Activated CD4-positive, alpha-beta T cell treated with anti-CD3 and anti-CD28 coated beads, Interleukin-2, amount 10 ng/mL, durations not matched to agents 7 days and 5 days (primary cell): ENCODE measurements at regions not wholly inside any gene's neighbourhood (a gene's known extent, or its start where the extent isn't known, plus 50 kb on each side); places are given as distances from the start of the nearest gene placed in this dataset.
"Not testable (repeated sequence)": the region's sequence is repeated elsewhere in the genome, so short reads cannot be mapped to it uniquely, and the experiment has no call there.

ENCODE experiments used
- CTCF ChIA-PET: fragments of 350-600 bp; sonication (Branson Sonifier 250); formaldehyde crosslinking; loops from one replicate; lab custom pipeline; 2021; ENCODE audit warnings: antibody characterized with exemption; lab: Charles Lee
- POLR2A ChIA-PET: fragments of 350-600 bp; sonication (Branson Sonifier 250); formaldehyde crosslinking; loops from one replicate; lab custom pipeline; 2021; ENCODE audit warnings: antibody characterized with exemption; lab: Charles Lee
- DNase-seq: peaks from one replicate; pipeline ENCODE4 v3.0.0-alpha.2; 2020
- H3K27ac Mint-ChIP-seq: one replicate; pipeline ENCODE4 v1.8.0; 2021; ENCODE audit warnings: mild to moderate bottlenecking, moderate library complexity, mixed read lengths
- H3K27me3 Mint-ChIP-seq: one replicate; pipeline ENCODE4 v1.8.0; 2021; ENCODE audit warnings: mixed read lengths
- H3K36me3 Mint-ChIP-seq: one replicate; pipeline ENCODE4 v1.8.0; 2021; ENCODE audit warnings: low read depth, mixed read lengths
- H3K4me1 Mint-ChIP-seq: one replicate; pipeline ENCODE4 v1.8.0; 2021; ENCODE audit warnings: mixed read lengths
- H3K4me3 Mint-ChIP-seq: one replicate; pipeline ENCODE4 v1.8.0; 2021; ENCODE audit warnings: mild to moderate bottlenecking, moderate library complexity, mixed read lengths
- H3K9me3 Mint-ChIP-seq: one replicate; pipeline ENCODE4 v1.8.0; 2021; ENCODE audit warnings: mixed read lengths

- ChIA-PET POLR2A (no interaction called here), CTCF (no interaction called here)
- no peaks in the 10 kb centered on the region for H3K4me1 Mint-ChIP-seq
- no peak for DNase-seq
- H3K27me3 Mint-ChIP-seq = no peaks in the 10 kb centered on the region
- no peaks in the 10 kb centered on the region for H3K9me3 Mint-ChIP-seq
- H3K36me3 Mint-ChIP-seq = no peaks in the 10 kb centered on the region
- no peak overlapping the region for H3K4me3 Mint-ChIP-seq
- no peak overlapping the region for H3K27ac Mint-ChIP-seq
Measured at GRCh38 chrX:94686071-94686470, 1012.1 kb downstream of the FAM133A start.

- H3K27ac Mint-ChIP-seq = no peak overlapping the region
- no peaks in the 10 kb centered on the region for H3K4me1 Mint-ChIP-seq
- POLR2A ChIA-PET = no interaction called here
- CTCF ChIA-PET = no interaction called here
- H3K9me3 Mint-ChIP-seq = no peaks in the 10 kb centered on the region
- H3K27me3 Mint-ChIP-seq = no peaks in the 10 kb centered on the region
- DNase-seq = no peak
- no peaks in the 10 kb centered on the region for H3K36me3 Mint-ChIP-seq
- H3K4me3 Mint-ChIP-seq = no peak overlapping the region
Measured at GRCh38 chrX:94695910-94696309, 1021.9 kb downstream of the FAM133A start.

- H3K27ac Mint-ChIP-seq, CTCF ChIA-PET, POLR2A ChIA-PET, H3K4me1 Mint-ChIP-seq, H3K27me3 Mint-ChIP-seq, H3K36me3 Mint-ChIP-seq, H3K4me3 Mint-ChIP-seq, DNase-seq, H3K9me3 Mint-ChIP-seq: not testable (repeated sequence)
Measured at GRCh38 chrX:94704348-94705256, 1030.6 kb downstream of the FAM133A start.

- H3K4me1 Mint-ChIP-seq = no peaks in the 10 kb centered on the region
- H3K9me3 Mint-ChIP-seq = no peaks in the 10 kb centered on the region
- no peaks in the 10 kb centered on the region for H3K27me3 Mint-ChIP-seq
- no peak overlapping the region for H3K4me3 Mint-ChIP-seq
- ChIA-PET POLR2A (no interaction called here), CTCF (no interaction called here)
- no peaks in the 10 kb centered on the region for H3K36me3 Mint-ChIP-seq
- no peak overlapping the region for H3K27ac Mint-ChIP-seq
- DNase-seq = no peak
Measured at GRCh38 chrX:94721386-94721785, 1047.4 kb downstream of the FAM133A start.

- H3K9me3 Mint-ChIP-seq = no peaks in the 10 kb centered on the region
- DNase-seq = no peak
- no peak overlapping the region for H3K27ac Mint-ChIP-seq
- no peaks in the 10 kb centered on the region for H3K27me3 Mint-ChIP-seq
- H3K36me3 Mint-ChIP-seq = no peaks in the 10 kb centered on the region
- H3K4me3 Mint-ChIP-seq = no peak overlapping the region
- CTCF ChIA-PET = no interaction called here
- H3K4me1 Mint-ChIP-seq = no peaks in the 10 kb centered on the region
- POLR2A ChIA-PET = no interaction called here
Measured at GRCh38 chrX:94722578-94722977, 1048.6 kb downstream of the FAM133A start.

GRCh38 chrX:94742772-94743171, 1068.8 kb downstream of the FAM133A start:
- ChIA-PET CTCF (no interaction called here), POLR2A (no interaction called here)
- DNase-seq = no peak
- Mint-ChIP-seq H3K4me1 (peaks cover 7% of the 10 kb centered on the region), H3K36me3 (no peaks in the 10 kb centered on the region), H3K9me3 (no peaks in the 10 kb centered on the region), H3K4me3 (no peak overlapping the region), H3K27ac (no peak overlapping the region), H3K27me3 (no peaks in the 10 kb centered on the region)

- ChIA-PET CTCF (no interaction called here), POLR2A (no interaction called here)
- H3K36me3 Mint-ChIP-seq = no peaks in the 10 kb centered on the region
- no peak overlapping the region for H3K27ac Mint-ChIP-seq
- H3K4me3 Mint-ChIP-seq = no peak overlapping the region
- DNase-seq = peak; percentile 9
- H3K27me3 Mint-ChIP-seq = no peaks in the 10 kb centered on the region
- H3K9me3 Mint-ChIP-seq = no peaks in the 10 kb centered on the region
- peaks cover 7% of the 10 kb centered on the region for H3K4me1 Mint-ChIP-seq
Measured at GRCh38 chrX:94743478-94743877, 1069.5 kb downstream of the FAM133A start.

- peaks cover 7% of the 10 kb centered on the region for H3K4me1 Mint-ChIP-seq
- no peaks in the 10 kb centered on the region for H3K27me3 Mint-ChIP-seq
- H3K36me3 Mint-ChIP-seq = no peaks in the 10 kb centered on the region
- ChIA-PET POLR2A (no interaction called here), CTCF (no interaction called here)
- no peak overlapping the region for H3K27ac Mint-ChIP-seq
- no peak overlapping the region for H3K4me3 Mint-ChIP-seq
- DNase-seq = no peak
- no peaks in the 10 kb centered on the region for H3K9me3 Mint-ChIP-seq
Measured at GRCh38 chrX:94744786-94745185, 1070.8 kb downstream of the FAM133A start.

GRCh38 chrX:94751611-94752010, 1077.6 kb downstream of the FAM133A start:
- CTCF ChIA-PET = no interaction called here
- Mint-ChIP-seq H3K27me3 (no peaks in the 10 kb centered on the region), H3K27ac (no peak overlapping the region), H3K36me3 (no peaks in the 10 kb centered on the region), H3K9me3 (no peaks in the 10 kb centered on the region), H3K4me1 (no peaks in the 10 kb centered on the region), H3K4me3 (no peak overlapping the region)
- POLR2A ChIA-PET = no interaction called here
- no peak for DNase-seq

- Mint-ChIP-seq H3K9me3 (no peaks in the 10 kb centered on the region), H3K27me3 (no peaks in the 10 kb centered on the region), H3K4me1 (no peaks in the 10 kb centered on the region), H3K36me3 (no peaks in the 10 kb centered on the region), H3K4me3 (no peak overlapping the region), H3K27ac (no peak overlapping the region)
- POLR2A ChIA-PET = no interaction called here
- no peak for DNase-seq
- CTCF ChIA-PET = no interaction called here
Measured at GRCh38 chrX:94752434-94753169, 1078.6 kb downstream of the FAM133A start.

GRCh38 chrX:94758130-94758529, 1084.1 kb downstream of the FAM133A start:
- Mint-ChIP-seq H3K36me3 (no peaks in the 10 kb centered on the region), H3K27ac (no peak overlapping the region), H3K9me3 (no peaks in the 10 kb centered on the region), H3K4me1 (no peaks in the 10 kb centered on the region), H3K27me3 (no peaks in the 10 kb centered on the region), H3K4me3 (no peak overlapping the region)
- DNase-seq = no peak
- ChIA-PET POLR2A (no interaction called here), CTCF (no interaction called here)

GRCh38 chrX:94775640-94776039, 1101.6 kb downstream of the FAM133A start:
- Mint-ChIP-seq H3K27ac (no peak overlapping the region), H3K9me3 (no peaks in the 10 kb centered on the region), H3K36me3 (no peaks in the 10 kb centered on the region), H3K4me3 (no peak overlapping the region), H3K4me1 (no peaks in the 10 kb centered on the region), H3K27me3 (no peaks in the 10 kb centered on the region)
- ChIA-PET CTCF (no interaction called here), POLR2A (no interaction called here)
- no peak for DNase-seq

GRCh38 chrX:94813541-94813940, 1139.5 kb downstream of the FAM133A start:
- no peaks in the 10 kb centered on the region for H3K36me3 Mint-ChIP-seq

More at GRCh38 chrX:94813541-94813940, 1139.5 kb downstream of the FAM133A start:
- H3K4me3 Mint-ChIP-seq = no peak overlapping the region
- peaks cover 7% of the 10 kb centered on the region for H3K9me3 Mint-ChIP-seq
- ChIA-PET CTCF (no interaction called here), POLR2A (no interaction called here)
- H3K27me3 Mint-ChIP-seq = no peaks in the 10 kb centered on the region
- no peaks in the 10 kb centered on the region for H3K4me1 Mint-ChIP-seq
- DNase-seq = no peak
- H3K27ac Mint-ChIP-seq = no peak overlapping the region
